Body of pancreas (tissue), 4 donors: ENCODE measurements at regions not wholly inside any gene's neighbourhood (a gene's known extent, or its start where the extent isn't known, plus 50 kb on each side); places are given as distances from the start of the nearest gene placed in this dataset.
A peak's percentile ranks its signal among the peaks of the same experiment; 100 is the strongest.

Experiments used
- ATAC-seq: fragments of 150-250 bp; one replicate; pipeline ENCODE4 v1.9.1; 2016
- DNase-seq, 4 donors: peaks; one replicate each; pipeline ENCODE4 v3.0.0-alpha.2; 2019
- H3K27ac ChIP-seq, 4 donors: fragments of 200-600 bp; sonication (generic); 1 replicate in 3 of 4; 2 replicates in 1 of 4; pipeline versions ENCODE4 v1.5.1 to v1.6.1; 2016 to 2019; ENCODE audit warnings: mild to moderate bottlenecking in 1 of 4, mixed read lengths in 1 of 4, moderate library complexity in 1 of 4
- H3K27me3 ChIP-seq, 2 donors: fragments of 200-600 bp; sonication (generic); one replicate each; pipeline ENCODE4 v1.6.0; 2016; ENCODE audit warnings: mild to moderate bottlenecking in 1 of 2
- H3K36me3 ChIP-seq, 2 donors: fragments of 200-600 bp; sonication (generic); replicated peaks in 1 of 2; 2 replicates each; pipeline ENCODE4 v1.5.1; 2016; ENCODE audit warnings: low read depth in 2 of 2; ENCODE audit not compliant: insufficient read depth in 1 of 2
- H3K4me1 ChIP-seq: fragments of 200-600 bp; sonication (generic); one replicate; pipeline ENCODE4 v1.6.0; 2016
- H3K4me3 ChIP-seq, 2 donors: fragments of 200-600 bp; sonication (generic); 1 replicate in 1 of 2; 2 replicates in 1 of 2; pipeline ENCODE4 v1.5.1; 2016 to 2019
- H3K9me3 ChIP-seq, 3 donors: fragments of 200-600 bp; sonication (generic); 1 replicate in 2 of 3; 2 replicates in 1 of 3; pipeline ENCODE4 v1.5.1; 2016
- CTCF ChIP-seq, 7 experiments: fragments of 450-650 bp in 4 of 7; fragments of 200-600 bp in 3 of 7; sonication (generic) in 3 of 7; IDR thresholded peaks; one replicate each; pipeline ENCODE4 v1.5.1; 2016 to 2019; ENCODE audit warnings: antibody characterized with exemption in 7 of 7
- POLR2A ChIP-seq, 3 donors: fragments of 450-650 bp; IDR thresholded peaks; one replicate each; pipeline ENCODE4 v1.6.1; 2016; ENCODE audit warnings: antibody characterized with exemption in 3 of 3, mild to moderate bottlenecking in 2 of 3
- WGBS, 2 donors: methylation state at CpG; one replicate each; pipeline ENCODE4 v1.1.5; 2017; 5-methylcytosine and 5-hydroxymethylcytosine counted together
- intact Hi-C: fragments of 100-400 bp; cut with DNase I; formaldehyde crosslinking; loops from one replicate; pipeline ENCODE4 v1.15.1; 2023

- intact Hi-C loops: no loop called here
- WGBS, 2 donors: 72% methylated on average over 9 of the region's 9 CpGs
- Histone ChIP-seq H3K27me3 (no peaks in the 10 kb centered on the region), H3K27ac (no peak overlapping the region), H3K9me3 (no peaks in the 10 kb centered on the region), H3K36me3 (no peaks in the 10 kb centered on the region), H3K4me1 (peaks cover 33% of the 10 kb centered on the region), H3K4me3 (no peak overlapping the region)
- no peak for ATAC-seq
- peak in 1 of 4 donors; percentile 37 for DNase-seq
- TF ChIP-seq CTCF (IDR thresholded peaks at IDR 0.05): no peak
- TF ChIP-seq POLR2A (IDR thresholded peaks at IDR 0.05): no peak
These were observed 328.9 kb upstream of the TBL1XR1 start for GRCh38 chr3:177525987-177526712.

GRCh38 chr3:177527182-177527581, 329.9 kb upstream of the TBL1XR1 start:
- no peak for TF ChIP-seq CTCF (IDR thresholded peaks at IDR 0.05)
- no peak for TF ChIP-seq POLR2A (IDR thresholded peaks at IDR 0.05)
- Histone ChIP-seq H3K9me3 (no peaks in the 10 kb centered on the region), H3K36me3 (no peaks in the 10 kb centered on the region), H3K27me3 (no peaks in the 10 kb centered on the region), H3K27ac (no peak overlapping the region), H3K4me1 (peaks cover 23% of the 10 kb centered on the region), H3K4me3 (no peak overlapping the region)
- ATAC-seq (no peak), DNase-seq (no peak)
- WGBS, 2 donors: 91 to 94% methylated on average over 7 of the region's 7 CpGs
- intact Hi-C loops: no loop called here

GRCh38 chr3:177528306-177529070, 331.2 kb upstream of the TBL1XR1 start:
- no peak overlapping the region for H3K4me3 ChIP-seq
- H3K36me3 ChIP-seq: no peaks in the 10 kb centered on the region
- peaks cover 11% of the 10 kb centered on the region for H3K4me1 ChIP-seq
- TF ChIP-seq POLR2A (IDR thresholded peaks at IDR 0.05): no peak
- TF ChIP-seq CTCF (IDR thresholded peaks at IDR 0.05): no peak
- ATAC-seq: no peak
- DNase-seq: no peak
- no peaks in the 10 kb centered on the region for H3K27me3 ChIP-seq
- 86 to 88% methylated on average over 2 of the region's 2 CpGs for WGBS, 2 donors
- H3K9me3 ChIP-seq: no peaks in the 10 kb centered on the region
- H3K27ac ChIP-seq: no peak overlapping the region
- intact Hi-C loops: no loop called here

- intact Hi-C loops: no loop called here
- Histone ChIP-seq H3K4me1 (peaks cover 4% of the 10 kb centered on the region), H3K27ac (no peak overlapping the region)
These were observed 331.8 kb upstream of the TBL1XR1 start for GRCh38 chr3:177529071-177529550.

More at GRCh38 chr3:177529071-177529550, 331.8 kb upstream of the TBL1XR1 start:
- H3K36me3 ChIP-seq: no peaks in the 10 kb centered on the region
- TF ChIP-seq POLR2A (IDR thresholded peaks at IDR 0.05) (no peak), CTCF (IDR thresholded peaks at IDR 0.05) (no peak)
- no peak overlapping the region for H3K4me3 ChIP-seq
- WGBS, 2 donors: 83 to 90% methylated on average over 1 of the region's 1 CpG
- H3K9me3 ChIP-seq: no peaks in the 10 kb centered on the region
- ATAC-seq (no peak), DNase-seq (no peak)
- no peaks in the 10 kb centered on the region for H3K27me3 ChIP-seq
